H9 (cell line): ENCODE measurements at regions not wholly inside any gene's neighbourhood (a gene's known extent, or its start where the extent isn't known, plus 50 kb on each side); places are given as distances from the start of the nearest gene placed in this dataset.
A peak's percentile ranks its signal among the peaks of the same experiment; 100 is the strongest.

Experiments used
- DNase-seq: peaks from one replicate; pipeline ENCODE4 v3.0.0-alpha.2; 2017
- H2AFZ ChIP-seq: one replicate; pipeline ENCODE4 v1.6.1; 2013; ENCODE audit warnings: mild to moderate bottlenecking, low read length, control low read depth, moderate library complexity
- H2AK5ac ChIP-seq: 2 replicates; pipeline ENCODE4 v1.6.1; 2013; ENCODE audit warnings: low read length, control low read depth, mixed read lengths; ENCODE audit not compliant: insufficient read length
- H2BK120ac ChIP-seq: one replicate; pipeline ENCODE4 v1.6.1; 2013; ENCODE audit warnings: low read depth, mild to moderate bottlenecking, low read length, control low read depth, inconsistent platforms; ENCODE audit not compliant: poor library complexity, severe bottlenecking
- H2BK12ac ChIP-seq: 2 replicates; pipeline ENCODE4 v1.6.1; 2013; ENCODE audit warnings: low read length, control low read depth, mixed read lengths, low read depth; ENCODE audit not compliant: insufficient read length
- H2BK15ac ChIP-seq: 2 replicates; pipeline ENCODE4 v1.6.1; 2013; ENCODE audit warnings: low read depth, low read length, control low read depth
- H2BK20ac ChIP-seq: one replicate; pipeline ENCODE4 v1.6.1; 2013; ENCODE audit warnings: low read depth, mild to moderate bottlenecking, low read length, control low read depth, inconsistent platforms; ENCODE audit not compliant: poor library complexity, severe bottlenecking
- H2BK5ac ChIP-seq: 2 replicates; pipeline ENCODE4 v1.6.1; 2013; ENCODE audit warnings: low read length, control low read depth, mixed read lengths; ENCODE audit not compliant: insufficient read length
- H3K14ac ChIP-seq: 2 replicates; pipeline ENCODE4 v1.6.1; 2013; ENCODE audit warnings: low read length, control low read depth; ENCODE audit not compliant: insufficient read depth
- H3K18ac ChIP-seq: 2 replicates; pipeline ENCODE4 v1.6.1; 2013; ENCODE audit warnings: low read depth, mild to moderate bottlenecking, mixed read lengths, low read length, control low read depth; ENCODE audit not compliant: insufficient read length
- H3K23ac ChIP-seq: 2 replicates; pipeline ENCODE4 v1.6.1; 2013; ENCODE audit warnings: low read length, control low read depth, mixed read lengths, low read depth; ENCODE audit not compliant: insufficient read length
- H3K23me2 ChIP-seq: 2 replicates; pipeline ENCODE4 v1.6.1; 2013; ENCODE audit warnings: low read depth, mild to moderate bottlenecking, mixed read lengths, low read length, control low read depth; ENCODE audit not compliant: insufficient read length, poor library complexity, severe bottlenecking
- H3K27ac ChIP-seq: 2 replicates; pipeline ENCODE4 v1.5.1; 2013; ENCODE audit warnings: low read length, control low read depth, mixed read lengths, low read depth; ENCODE audit not compliant: insufficient read length
- H3K27me3 ChIP-seq: 2 replicates; pipeline ENCODE4 v1.6.1; 2013; ENCODE audit warnings: low read length, control low read depth, inconsistent platforms; ENCODE audit not compliant: insufficient read depth
- H3K4ac ChIP-seq: 2 replicates; pipeline ENCODE4 v1.6.1; 2013; ENCODE audit warnings: low read depth, mild to moderate bottlenecking, control low read depth, inconsistent platforms, low read length, moderate library complexity
- H3K4me1 ChIP-seq: 2 replicates; pipeline ENCODE4 v1.6.1; 2013; ENCODE audit warnings: low read length, control low read depth, inconsistent platforms; ENCODE audit not compliant: insufficient read depth
- H3K4me2 ChIP-seq: 2 replicates; pipeline ENCODE4 v1.6.1; 2013; ENCODE audit warnings: low read length, control low read depth, mixed read lengths; ENCODE audit not compliant: insufficient read length, insufficient read depth
- H3K56ac ChIP-seq: 2 replicates; pipeline ENCODE4 v1.6.1; 2013; ENCODE audit warnings: low read depth, mild to moderate bottlenecking, mixed read lengths, low read length, control low read depth; ENCODE audit not compliant: insufficient read length
- H3K79me1 ChIP-seq: 2 replicates; pipeline ENCODE4 v1.6.1; 2013; ENCODE audit warnings: low read depth, mild to moderate bottlenecking, moderate library complexity, low read length, control low read depth, inconsistent platforms; ENCODE audit not compliant: insufficient read depth, poor library complexity, severe bottlenecking
- H3K79me2 ChIP-seq: 2 replicates; pipeline ENCODE4 v1.6.1; 2013; ENCODE audit warnings: low read length, control low read depth, inconsistent platforms; ENCODE audit not compliant: insufficient read depth
- H3K9ac ChIP-seq: 2 replicates; pipeline ENCODE4 v1.6.1; 2013; ENCODE audit warnings: low read length, control low read depth, mixed read lengths; ENCODE audit not compliant: insufficient read length; ENCODE audit errors: extremely low read depth
- H3K9me3 ChIP-seq: one replicate; pipeline ENCODE4 v1.6.1; 2013; ENCODE audit warnings: low read depth, low read length, inconsistent platforms; ENCODE audit not compliant: control insufficient read depth
- H3T11ph ChIP-seq: one replicate; pipeline ENCODE4 v1.6.1; 2013; ENCODE audit warnings: mild to moderate bottlenecking, low read length, control low read depth, inconsistent platforms
- H4K20me1 ChIP-seq: one replicate; pipeline ENCODE4 v1.6.1; 2013; ENCODE audit not compliant: control insufficient read depth, insufficient read length, insufficient read depth
- H4K5ac ChIP-seq: 2 replicates; pipeline ENCODE4 v1.6.1; 2013; ENCODE audit warnings: low read depth, mild to moderate bottlenecking, mixed read lengths, low read length, control low read depth; ENCODE audit not compliant: insufficient read length
- H4K8ac ChIP-seq: replicated peaks from 2 replicates; pipeline ENCODE4 v1.6.1; 2013; ENCODE audit warnings: low read length, control low read depth, mixed read lengths, low read depth; ENCODE audit not compliant: insufficient read length
- H4K91ac ChIP-seq: 2 replicates; pipeline ENCODE4 v1.6.1; 2013; ENCODE audit warnings: low read depth, mild to moderate bottlenecking, moderate library complexity, mixed read lengths, low read length, control low read depth; ENCODE audit not compliant: insufficient read length
- H3K27ac Mint-ChIP-seq, 3 experiments: 2 replicates in 2 of 3; 3 replicates in 1 of 3; pipeline ENCODE4 v1.8.0; 2020 to 2021; ENCODE audit warnings: mixed read lengths in 3 of 3, mild to moderate bottlenecking in 1 of 3, moderate library complexity in 1 of 3
- H3K27me3 Mint-ChIP-seq: 2 replicates; pipeline ENCODE4 v1.8.0; 2021; ENCODE audit warnings: low read depth, mild to moderate bottlenecking, moderate library complexity, mixed read lengths
- H3K36me3 Mint-ChIP-seq, 3 experiments: 2 replicates in 2 of 3; 3 replicates in 1 of 3; pipeline ENCODE4 v1.8.0; 2020 to 2021; ENCODE audit warnings: low read depth in 3 of 3, mixed read lengths in 3 of 3; ENCODE audit not compliant: insufficient read depth in 1 of 3
- H3K4me1 Mint-ChIP-seq, 2 experiments: 2 replicates each; pipeline ENCODE4 v1.8.0; 2020; ENCODE audit warnings: mixed read lengths in 2 of 2
- H3K4me3 Mint-ChIP-seq, 2 experiments: 2 replicates in 1 of 2; 3 replicates in 1 of 2; pipeline ENCODE4 v1.8.0; 2020 to 2021; ENCODE audit warnings: mild to moderate bottlenecking in 2 of 2, mixed read lengths in 2 of 2, moderate library complexity in 1 of 2
- H3K9me3 Mint-ChIP-seq, 2 experiments: 2 replicates in 1 of 2; 3 replicates in 1 of 2; pipeline ENCODE4 v1.8.0; 2020; ENCODE audit warnings: mild to moderate bottlenecking in 2 of 2, mixed read lengths in 2 of 2, moderate library complexity in 1 of 2
- WGBS: extraction: QIAGEN DNeasy Blood & Tissue Kit; methylation state at CpG from one replicate; pipeline ENCODE4 v1.1.7; 2013; ENCODE audit warnings: missing lambda C conversion rate, low lambda C conversion rate, mixed read lengths; ENCODE audit not compliant: insufficient read length; ENCODE audit errors: extremely low coverage; 5-methylcytosine and 5-hydroxymethylcytosine counted together
- TF ChIP-seq, protein P1 (sequence below): fragments of 200-600 bp; sonication (generic); conservative IDR thresholded peaks from 3 replicates; pipeline ENCODE4 v1.8.0; 2021; ENCODE audit warnings: antibody characterized with exemption, mild to moderate bottlenecking

DNA sequence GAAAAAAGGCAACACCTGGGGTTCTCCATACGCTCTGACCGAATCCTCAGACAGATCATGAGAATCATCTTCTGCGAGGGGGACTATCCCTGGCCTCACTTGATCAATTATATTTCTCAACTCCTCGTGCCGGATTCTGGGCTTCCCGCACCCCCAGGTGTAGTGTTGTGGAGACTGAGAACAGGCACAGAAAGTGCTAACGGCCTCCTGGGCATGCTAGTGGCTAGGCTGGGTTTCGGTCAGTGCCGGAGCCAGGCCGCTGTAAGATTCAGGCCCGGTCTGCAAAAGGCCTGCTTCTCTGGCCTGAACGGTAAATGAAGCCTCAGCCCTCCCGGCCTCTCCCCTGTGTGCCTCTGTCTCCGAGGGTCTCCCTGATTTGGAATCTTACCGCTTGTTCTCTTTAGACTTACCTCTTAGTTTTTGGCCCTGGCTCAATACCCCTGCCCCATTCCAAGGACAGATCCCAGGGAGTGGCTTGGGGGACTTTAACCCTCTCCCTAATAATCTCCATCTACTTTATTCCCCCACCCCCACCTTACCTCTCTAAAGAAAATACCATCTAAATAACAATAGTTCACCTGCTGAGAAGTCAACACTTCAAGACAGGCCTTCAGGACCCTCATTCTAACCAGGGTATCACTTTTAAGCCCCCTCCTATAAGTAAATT is 79.0 kb upstream of the MEDAG start:
- H3K4me1 Mint-ChIP-seq, result peaks cover 14 to 18% of the 10 kb centered on the region in 2 experiments
- no peak overlapping the region for H2BK120ac ChIP-seq
- no peak overlapping the region for H3K23ac ChIP-seq
- H3K18ac ChIP-seq, result no peak overlapping the region
- H3K79me1 ChIP-seq, result no peaks in the 10 kb centered on the region
- no peaks in the 10 kb centered on the region for H3K23me2 ChIP-seq
- H3K27me3 ChIP-seq, result peaks cover 3% of the 10 kb centered on the region; the same call in 1 of the 2 replicates
- H4K8ac ChIP-seq, result no peak overlapping the region
- TF ChIP-seq, protein P1, sequence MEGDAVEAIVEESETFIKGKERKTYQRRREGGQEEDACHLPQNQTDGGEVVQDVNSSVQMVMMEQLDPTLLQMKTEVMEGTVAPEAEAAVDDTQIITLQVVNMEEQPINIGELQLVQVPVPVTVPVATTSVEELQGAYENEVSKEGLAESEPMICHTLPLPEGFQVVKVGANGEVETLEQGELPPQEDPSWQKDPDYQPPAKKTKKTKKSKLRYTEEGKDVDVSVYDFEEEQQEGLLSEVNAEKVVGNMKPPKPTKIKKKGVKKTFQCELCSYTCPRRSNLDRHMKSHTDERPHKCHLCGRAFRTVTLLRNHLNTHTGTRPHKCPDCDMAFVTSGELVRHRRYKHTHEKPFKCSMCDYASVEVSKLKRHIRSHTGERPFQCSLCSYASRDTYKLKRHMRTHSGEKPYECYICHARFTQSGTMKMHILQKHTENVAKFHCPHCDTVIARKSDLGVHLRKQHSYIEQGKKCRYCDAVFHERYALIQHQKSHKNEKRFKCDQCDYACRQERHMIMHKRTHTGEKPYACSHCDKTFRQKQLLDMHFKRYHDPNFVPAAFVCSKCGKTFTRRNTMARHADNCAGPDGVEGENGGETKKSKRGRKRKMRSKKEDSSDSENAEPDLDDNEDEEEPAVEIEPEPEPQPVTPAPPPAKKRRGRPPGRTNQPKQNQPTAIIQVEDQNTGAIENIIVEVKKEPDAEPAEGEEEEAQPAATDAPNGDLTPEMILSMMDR, result no peak
- H3K9me3 Mint-ChIP-seq, result peaks cover 0 to 3% of the 10 kb centered on the region in 2 experiments; a peak in 1 of 5 replicates
- H2BK5ac ChIP-seq, result no peak overlapping the region
- no peak overlapping the region for H2AFZ ChIP-seq
- no peak overlapping the region for H3T11ph ChIP-seq
- peaks cover 0 to 5% (median 0%) of the 10 kb centered on the region in 3 experiments; a peak in 1 of 7 replicates for H3K36me3 Mint-ChIP-seq
- H4K20me1 ChIP-seq, result no peaks in the 10 kb centered on the region
- H3K4me3 Mint-ChIP-seq, result no peak overlapping the region
- H2BK15ac ChIP-seq, result no peak overlapping the region
- H4K5ac ChIP-seq, result no peak overlapping the region
- no peak overlapping the region for H2AK5ac ChIP-seq
- no peak overlapping the region for H2BK12ac ChIP-seq
- WGBS, result no CpG with 5 or more reads among the region's 15 CpGs
- DNase-seq, result no peak
- no peak overlapping the region for H4K91ac ChIP-seq
- peaks cover 72% of the 10 kb centered on the region for H3K27me3 Mint-ChIP-seq
- no peaks in the 10 kb centered on the region for H3K4me1 ChIP-seq
- no peak overlapping the region for H3K27ac ChIP-seq
- no peaks in the 10 kb centered on the region for H3K9me3 ChIP-seq
- H3K9ac ChIP-seq, result no peak overlapping the region
- H2BK20ac ChIP-seq, result no peak overlapping the region
- 0 out of 7 replicates have a peak overlapping the region, but pooled peaks of 1 of the 3 experiments have one; percentile 28 for H3K27ac Mint-ChIP-seq
- no peak overlapping the region for H3K56ac ChIP-seq
- H3K4me2 ChIP-seq, result no peak overlapping the region
- no peak overlapping the region for H3K4ac ChIP-seq
- H3K79me2 ChIP-seq, result no peaks in the 10 kb centered on the region
- H3K14ac ChIP-seq, result no peak overlapping the region
